Stimulated activated CD4-positive, alpha-beta T cell treated with anti-CD3 and anti-CD28 coated beads, Interleukin-4, amount 100 ng/mL, for 48 hours (primary cell): ENCODE measurements at regions not wholly inside any gene's neighbourhood (a gene's known extent, or its start where the extent isn't known, plus 50 kb on each side); places are given as distances from the start of the nearest gene placed in this dataset.

Source experiments
- DNase-seq, 2 donors: peaks; one replicate each; pipeline ENCODE4 v3.0.0-alpha.2; 2020; ENCODE audit warnings: low read depth in 2 of 2

DNA sequence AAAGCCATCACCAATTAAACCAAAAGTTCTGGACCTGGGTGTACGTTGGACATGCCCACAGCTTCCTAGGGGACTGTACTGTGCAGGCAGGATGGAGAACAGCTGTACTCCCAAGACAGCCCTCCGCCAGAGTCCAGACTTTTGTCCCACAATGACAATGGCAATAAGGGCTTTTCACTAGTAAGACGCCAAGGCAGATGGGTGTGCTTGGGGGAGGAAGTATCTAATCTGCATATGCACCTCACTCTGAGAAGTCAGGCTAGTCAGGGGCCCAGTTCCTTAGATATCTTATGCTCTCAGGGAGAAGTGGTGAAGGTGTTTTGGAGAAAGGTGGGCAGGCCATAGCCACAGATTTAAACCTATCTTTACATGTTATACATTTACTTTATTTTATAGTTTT, 85.1 kb upstream of the USP47 start:
- no peak for DNase-seq

DNA sequence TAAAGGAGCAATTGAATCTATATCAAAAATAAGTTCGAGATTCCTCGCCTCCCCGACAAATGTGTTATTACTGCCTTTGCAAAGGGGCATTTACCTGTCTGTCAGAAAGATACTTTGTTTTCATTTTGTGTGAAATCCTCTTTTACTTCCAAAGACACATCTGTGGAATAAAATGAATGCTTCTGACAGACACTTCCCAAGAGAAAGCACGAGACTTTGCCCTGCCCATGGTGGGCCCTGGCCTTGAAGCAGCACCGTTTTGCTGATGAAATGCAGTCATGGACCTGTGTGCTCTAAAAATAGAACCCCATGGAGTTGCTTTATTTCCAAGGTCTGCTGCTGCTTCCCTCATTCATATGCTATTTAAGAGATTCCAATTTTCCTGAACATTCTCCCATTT, 85.9 kb upstream of the USP47 start:
- no peak for DNase-seq

DNA sequence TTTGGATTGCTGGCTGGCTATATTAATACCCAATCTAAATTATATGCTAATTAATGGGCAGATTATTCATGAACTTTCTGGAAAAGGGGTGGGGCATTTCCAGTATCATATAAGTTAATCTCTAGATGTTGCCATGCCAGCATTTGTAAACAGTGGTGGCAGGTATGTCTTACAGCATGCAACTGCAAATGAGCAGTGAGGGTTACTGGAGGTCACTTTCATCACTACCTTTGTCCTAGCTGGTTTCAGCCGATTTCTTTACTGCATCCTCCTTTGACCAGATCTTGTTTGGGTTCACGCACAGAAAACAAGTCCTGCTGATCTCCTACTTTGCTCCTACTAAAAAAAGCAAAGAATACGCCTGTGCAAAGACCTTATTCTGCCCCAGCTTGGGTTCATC, 89.1 kb upstream of the USP47 start:
- DNase-seq, result no peak

DNA sequence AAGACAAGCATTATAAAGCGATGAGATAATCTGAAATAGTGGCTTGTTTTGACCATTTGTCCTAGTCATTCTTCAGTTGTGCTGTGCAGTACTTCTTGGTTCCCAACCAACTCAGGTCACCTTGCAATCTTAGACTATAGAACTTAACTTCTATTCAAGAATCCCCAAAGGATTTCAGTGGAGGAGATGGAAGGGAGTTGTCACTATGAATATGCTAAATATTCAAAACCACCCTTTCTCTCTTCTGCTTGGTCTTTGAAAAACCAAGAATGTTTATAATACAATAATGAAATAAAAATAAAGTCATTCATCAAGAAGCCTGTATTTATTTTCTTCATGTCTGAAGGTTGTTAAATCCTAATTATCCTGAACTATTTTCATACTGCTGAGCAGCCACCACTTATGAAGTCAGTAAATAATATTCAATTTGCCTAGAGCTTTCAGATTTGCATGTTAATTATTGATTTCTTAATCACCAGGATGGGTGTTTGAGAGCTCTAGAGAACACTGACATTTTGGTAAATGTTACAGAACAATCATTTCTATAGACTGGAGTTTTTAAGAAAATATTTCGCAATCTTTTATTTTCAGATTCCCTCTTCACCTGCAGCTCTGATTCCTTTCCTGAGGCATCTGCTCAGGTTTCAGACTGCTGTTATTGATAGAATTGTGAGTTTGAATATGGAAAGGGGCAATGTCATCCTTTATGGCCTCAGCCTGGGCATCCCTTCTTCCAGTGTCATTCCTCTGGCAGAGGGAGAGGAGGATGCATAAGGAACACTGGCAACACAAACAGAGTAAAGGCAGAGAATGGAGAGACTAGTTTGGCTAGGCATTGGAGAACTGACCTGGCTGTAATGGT, 91.5 kb upstream of the USP47 start:
- DNase-seq, result no peak

DNA sequence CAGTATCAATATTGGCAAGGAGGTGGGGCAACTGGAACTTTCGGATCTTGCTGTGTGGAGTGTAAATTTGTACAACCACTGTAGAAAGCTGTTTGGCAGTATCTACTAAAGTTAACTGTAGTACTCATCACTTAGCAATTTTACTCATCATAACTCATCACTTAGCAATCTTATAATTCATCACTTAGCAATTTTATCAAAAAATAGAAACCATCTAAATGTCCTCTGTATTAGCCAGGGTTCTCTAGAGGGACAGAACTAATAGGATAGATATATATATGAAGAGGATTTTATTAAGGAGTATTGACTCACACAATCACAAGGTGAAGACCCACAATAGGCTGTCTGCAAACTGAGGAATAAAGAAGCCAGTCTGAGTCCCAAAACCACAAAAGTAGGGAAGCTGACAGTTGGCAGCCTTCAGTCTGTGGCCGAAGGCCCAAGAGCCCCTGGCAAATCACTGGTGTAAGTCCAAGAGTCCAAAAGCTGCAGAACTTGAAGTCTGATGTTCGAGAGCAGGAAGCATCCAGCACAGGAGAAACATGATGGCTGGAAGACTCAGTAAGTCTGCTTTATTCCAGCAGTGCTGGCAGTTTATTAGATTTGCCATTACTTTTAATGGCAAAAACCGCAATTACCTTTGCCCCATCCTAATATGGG, 92.9 kb upstream of the USP47 start:
- no peak for DNase-seq

DNA sequence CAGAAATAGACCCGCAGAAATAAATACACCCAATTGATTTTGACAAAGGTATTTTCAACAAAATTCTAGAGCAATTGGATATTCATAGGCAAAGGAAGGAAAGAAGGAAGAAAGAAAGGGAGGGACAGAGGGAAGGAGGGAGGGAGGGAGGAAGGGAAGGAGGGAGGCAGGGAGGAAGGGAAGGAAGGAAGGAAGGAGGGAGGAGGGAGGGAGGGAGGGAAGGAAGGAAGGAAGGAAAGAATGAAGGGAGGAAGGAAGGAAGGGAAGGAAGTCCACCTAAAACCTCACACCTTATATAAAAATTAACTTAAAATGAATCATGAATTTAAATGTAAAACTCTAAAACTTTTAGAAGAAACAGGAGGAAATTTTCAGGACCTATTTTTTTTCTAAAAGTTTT, 94.2 kb upstream of the USP47 start:
- DNase-seq, result no peak

DNA sequence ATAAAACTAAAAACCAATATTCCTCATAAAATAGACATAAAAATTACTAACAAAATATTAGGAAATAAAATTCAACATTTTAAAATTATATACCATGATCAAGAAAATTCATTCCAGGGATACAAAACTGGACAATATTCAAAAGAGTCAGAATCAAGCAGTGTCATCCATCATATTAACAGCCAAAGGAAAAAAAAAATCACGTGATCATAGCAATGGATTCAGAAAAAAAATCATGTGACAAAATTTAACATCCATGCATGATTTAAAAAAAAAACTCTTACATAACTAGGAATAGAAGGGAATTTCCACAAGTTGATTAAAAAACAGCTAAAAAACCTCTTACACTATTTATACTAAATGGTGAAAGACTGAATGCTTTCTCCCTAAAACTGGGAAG, 95.3 kb upstream of the USP47 start:
- no peak for DNase-seq

DNA sequence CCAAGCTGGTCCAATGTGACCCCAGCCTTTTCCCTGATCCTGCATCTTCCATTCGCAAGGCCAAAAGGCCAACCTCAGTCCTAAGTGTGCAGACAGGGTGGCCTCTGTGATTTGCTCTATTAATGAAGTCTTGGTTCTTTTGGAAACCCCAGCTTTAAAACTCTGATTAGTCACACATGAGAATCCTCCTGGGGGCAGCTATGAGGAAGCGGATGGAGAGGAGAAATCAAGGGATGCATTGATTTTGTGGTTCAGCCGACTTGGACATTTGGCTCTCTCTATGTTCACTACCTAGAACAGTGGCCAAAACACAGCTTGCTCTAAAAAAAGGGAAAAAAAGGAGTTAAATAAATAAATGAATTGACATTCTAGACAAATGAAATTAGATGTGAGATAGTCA, 98.6 kb upstream of the USP47 start:
- DNase-seq, result no peak

DNA sequence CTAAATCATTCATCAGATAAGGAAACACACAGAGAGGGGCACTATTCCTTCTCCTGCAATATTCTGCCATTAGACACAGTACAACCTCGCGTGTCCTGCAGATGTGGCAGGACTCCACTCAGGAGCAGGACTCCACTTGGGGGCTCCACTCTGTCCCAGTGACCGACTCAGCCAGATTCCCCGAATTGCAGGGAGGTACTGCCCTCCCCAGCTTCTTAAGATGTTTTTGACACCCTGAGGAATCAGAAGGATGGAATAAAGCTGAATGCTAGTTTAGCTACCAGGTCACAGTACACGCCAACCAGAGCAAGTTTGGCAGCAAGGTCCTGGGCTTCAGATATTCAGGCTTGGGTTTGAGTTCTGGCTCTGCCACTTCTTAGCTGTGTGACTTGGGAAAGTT, 99.3 kb upstream of the USP47 start:
- no peak for DNase-seq

DNA sequence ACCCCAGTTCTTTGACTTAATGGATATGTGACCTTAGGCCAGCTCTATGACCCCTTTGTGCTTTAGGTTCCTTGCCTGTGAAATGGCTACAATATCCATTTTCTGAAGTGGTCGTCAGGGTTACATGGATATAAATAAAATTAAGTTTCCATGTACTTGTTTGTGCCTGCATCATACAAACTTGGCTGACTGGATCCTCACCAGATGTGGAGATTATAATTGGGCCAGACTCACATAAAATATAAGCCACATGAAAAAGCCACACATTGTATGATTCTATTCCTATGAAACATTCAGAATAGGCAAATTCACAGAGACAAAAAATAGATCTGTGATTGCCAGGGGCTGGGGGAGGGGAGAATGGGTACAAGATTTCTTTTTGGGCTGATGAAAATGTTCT, 100.9 kb upstream of the USP47 start:
- no peak for DNase-seq

DNA sequence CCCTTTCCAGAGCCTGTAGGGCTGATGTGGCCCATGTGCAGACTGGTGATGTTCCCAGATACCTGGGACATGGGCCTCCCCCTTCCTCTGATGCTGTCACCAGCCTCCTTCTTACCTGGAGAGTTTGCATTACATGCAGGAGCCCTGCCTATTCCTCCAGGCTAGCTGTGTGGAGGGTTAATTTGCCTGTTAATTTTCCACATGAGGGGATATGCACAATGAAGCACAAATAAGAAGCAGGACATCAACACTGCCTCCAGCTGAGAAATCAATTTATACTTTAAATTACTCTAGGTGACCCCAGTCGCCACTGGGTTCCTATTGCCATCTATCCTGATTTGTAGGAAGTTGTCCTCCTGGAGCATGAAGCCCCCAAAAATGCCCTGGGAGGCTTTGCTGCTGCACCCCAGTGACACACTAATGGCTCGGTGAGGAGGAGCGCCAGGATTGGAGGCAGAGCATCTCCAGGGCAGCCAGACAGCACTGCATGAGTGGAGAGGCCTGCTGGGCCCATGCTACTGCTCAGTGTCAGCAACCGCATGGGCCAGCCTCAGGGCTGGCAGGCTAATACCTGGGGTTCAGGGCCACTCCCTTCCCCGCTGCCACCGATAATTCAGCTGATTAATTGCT, 101.6 kb upstream of the USP47 start:
- DNase-seq, result no peak

DNA sequence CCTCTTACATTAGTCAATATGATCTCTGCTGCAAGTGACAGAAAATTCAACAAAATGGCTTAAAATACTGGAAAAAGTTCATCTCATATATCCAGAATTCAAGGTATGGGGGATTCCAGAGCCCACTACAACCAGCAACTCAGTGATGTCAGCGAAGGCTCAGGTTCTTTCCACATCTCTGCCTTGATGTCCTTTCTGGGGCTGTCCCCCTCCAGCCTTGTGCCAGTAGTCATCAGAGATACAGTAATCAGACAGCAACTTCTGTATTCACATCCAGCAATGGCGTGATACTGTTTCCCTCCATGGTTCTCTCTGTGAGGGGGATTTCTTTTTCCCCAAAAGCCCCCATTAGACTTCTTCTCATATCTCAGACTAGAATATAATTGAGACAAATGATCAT, 103.4 kb upstream of the USP47 start:
- no peak for DNase-seq

DNA sequence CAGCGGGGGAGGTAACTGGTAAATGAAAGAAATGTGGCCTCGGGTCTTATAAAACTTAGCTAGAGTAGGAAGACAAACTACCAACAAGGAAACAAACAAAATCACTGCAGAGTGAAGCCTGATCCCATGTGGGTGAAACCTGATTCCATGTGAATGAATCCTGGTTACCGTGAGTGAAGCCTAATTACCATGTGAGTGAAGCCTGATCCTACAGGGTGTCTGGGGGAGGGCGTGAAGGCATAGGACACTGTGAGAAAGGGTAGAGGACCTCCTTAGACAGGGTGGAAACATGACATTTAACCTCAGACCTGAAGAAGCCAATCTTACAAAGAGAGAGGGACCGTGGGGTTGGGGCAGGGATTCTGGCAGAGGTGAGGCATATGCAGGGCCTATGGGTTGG, 106.2 kb upstream of the USP47 start:
- no peak for DNase-seq

DNA sequence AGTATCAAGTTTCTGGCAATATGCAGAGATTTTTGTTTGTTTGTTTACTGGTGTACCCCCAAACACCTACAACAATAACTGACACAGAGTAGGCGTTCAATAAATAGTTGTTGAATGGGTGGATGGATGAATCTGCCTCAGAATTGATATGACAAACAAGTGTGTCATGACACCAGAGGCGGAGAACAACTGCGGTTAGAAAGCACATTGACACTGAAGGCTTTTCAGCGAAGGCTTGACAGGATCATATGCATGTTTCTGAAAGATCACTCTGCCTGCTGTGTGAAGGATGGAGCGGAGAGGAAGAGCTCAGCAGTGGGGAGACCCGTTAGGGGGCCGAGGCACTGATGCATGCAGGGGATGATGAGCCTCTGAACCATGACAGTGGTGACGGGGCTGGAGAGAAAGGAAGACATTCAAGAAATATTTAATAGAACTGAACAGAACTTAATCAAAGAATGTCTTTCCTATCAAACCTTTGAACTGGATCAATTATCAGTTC, 108.5 kb upstream of the USP47 start:
- DNase-seq, result no peak

DNA sequence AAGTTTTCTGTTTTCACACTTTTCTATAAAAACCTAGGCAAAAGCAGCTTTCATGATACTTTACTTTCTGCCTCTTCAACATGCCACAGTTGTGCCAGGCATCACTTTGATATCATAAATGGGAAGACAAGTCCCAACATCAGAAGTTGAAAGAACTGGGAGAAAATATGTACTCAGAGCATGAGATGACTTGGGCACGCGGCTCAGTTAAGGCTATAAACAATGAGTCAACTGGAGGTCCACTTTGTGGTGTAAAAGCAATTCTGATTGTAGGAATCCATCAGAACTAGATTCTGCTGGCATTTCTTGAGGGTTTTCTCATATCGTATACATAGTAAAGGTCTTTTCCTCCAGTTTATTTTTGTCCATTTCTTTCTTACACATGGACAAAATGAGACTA, 109.7 kb upstream of the USP47 start:
- DNase-seq, result no peak

DNA sequence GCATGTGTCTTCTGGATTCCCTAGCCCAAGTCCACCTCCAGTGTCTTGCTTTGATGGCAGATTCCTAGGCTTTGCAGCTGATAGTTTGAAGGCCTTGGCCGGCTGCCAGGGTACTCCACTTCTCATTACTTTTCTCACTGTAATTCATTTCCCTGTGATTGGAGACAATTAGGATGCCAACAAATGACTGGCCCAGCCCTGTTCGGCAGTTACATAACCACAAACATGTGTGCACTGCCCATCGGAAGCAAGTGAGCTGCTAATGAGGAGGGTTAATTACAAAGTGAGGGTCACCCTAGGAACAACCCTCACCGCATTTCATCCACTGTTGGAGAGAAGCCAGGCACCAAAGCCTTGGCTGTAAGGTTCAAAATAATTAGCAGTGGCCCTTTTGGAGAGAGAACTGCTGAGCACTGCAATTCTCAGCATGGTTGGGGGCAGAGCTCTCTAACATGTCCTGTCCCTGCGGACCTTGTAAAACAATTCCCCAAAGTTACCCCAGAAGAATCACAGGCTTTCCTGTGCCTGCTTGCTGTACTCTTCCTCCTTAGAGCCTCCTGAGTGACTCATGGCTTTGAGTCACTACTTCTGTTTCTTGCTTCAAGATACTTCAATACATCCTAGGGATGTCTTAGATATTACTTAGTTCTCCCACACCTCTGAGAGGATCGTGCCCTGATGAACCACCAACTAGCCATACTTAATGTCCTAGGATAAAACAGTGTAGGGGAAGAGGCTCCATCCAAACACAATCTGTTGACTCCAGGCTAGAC, 109.7 kb upstream of the GALNT18 start:
- no peak for DNase-seq

DNA sequence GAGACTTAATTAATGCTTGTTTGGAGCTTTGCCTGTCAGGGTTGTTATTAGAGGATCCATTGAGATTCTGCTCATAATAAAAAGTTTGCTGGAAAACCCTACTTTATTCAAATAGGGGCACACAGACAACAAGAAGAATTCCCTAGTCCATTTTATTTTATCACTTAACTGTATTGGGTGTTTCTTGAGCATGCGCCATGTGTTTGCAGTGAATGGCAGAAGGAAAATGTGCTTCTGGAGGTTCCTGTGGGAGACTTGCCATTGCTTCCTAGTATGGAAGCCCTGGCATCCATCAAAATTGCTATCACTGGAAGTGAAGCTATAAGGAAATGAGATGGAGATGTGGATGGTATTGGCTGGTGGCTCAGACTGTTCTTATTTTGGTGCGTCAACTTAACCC, 106.6 kb upstream of the GALNT18 start:
- DNase-seq, result no peak

DNA sequence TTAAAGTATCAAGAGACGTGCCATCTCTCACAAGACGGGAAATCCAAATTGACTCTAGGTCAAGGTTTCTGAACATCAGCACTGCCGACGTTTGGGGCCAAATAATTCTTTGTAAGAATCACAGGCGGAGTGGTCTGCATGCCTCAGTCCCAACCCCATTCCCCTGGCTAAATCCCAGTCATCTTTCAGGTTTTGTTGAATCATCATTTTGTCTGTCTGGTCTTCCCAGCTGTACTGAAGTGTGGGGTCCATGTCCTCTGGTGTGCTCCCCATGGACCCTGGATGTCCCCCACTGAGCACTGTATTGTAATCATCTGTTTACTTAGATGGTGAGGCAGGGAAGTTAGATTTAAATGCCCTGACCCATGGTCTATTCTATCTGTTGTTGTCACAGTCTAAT, 103.6 kb upstream of the GALNT18 start:
- no peak for DNase-seq

DNA sequence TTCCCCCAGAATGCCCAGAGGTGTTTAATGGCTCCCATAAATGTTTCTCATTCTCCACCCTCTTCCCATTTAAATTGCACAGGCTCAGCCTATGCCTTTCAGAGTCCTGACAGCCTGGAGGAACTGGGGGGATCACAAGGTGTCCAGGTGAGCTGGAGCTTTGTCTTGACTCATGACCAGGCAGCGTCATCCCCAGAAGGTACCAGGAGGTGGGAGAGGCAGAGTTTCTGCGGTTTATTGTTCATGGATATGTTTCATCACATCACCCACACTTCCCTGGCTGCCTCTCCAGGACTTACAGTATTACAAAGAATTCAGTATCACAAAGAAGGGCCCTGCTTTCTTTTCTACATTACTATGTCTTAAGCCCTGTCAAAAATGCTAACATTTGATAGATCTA, 103.2 kb upstream of the GALNT18 start:
- DNase-seq, result no peak

DNA sequence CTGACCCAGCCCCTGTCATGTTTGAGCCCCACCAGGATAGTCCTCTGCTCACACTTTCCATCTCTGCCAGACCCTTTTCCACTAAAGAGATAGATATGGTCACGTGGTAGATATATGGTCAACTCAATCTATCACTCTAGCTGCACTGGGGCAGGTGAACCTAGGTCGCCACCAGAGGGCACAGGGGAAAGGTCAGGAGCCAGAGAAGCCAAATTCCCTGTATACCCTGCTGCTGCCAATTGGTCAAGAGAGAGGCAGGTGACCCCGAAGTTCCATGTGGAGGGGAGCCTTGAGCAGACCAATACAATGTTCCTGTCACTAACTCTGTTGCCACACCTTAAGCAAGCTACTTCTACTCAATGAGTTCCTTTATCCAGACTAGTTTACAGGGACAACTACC, 101.1 kb upstream of the GALNT18 start:
- DNase-seq, result no peak

DNA sequence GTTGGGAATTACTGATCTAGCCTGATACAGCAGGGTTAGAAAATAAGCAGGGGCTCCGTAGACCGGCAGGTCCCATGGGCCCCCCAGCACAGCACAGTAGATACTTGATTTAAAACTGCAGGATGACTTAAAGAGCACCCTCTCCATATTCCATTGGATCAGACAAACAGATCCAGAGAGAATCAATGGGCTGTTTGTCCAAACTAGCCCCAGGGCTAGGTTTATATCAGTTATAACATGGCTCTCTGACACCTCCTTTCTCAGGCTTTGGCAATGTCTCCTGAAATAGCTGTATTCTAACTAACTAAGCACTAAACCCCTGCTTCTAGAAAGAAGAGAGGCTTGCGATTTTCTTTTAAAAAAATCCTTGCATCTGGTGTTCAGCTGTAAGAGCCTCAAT, 100.4 kb upstream of the GALNT18 start:
- no peak for DNase-seq

DNA sequence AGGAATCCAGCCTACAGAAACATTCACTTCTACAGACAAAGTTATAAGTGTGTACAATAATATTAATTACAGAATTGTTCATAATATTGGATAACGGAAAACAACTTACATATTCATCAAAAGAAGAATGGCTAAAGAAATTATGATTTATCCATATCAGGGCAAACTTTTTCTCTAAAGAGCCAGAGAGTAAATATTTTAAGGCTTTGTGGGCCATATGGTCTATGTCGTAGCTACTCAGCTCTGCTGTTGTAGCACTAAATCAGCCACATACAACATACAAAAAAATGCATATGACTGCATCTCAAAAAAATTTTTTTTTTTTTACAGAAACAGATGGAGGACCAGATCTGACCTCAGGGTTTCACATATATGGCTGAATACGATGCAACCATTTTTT, 96.7 kb upstream of the GALNT18 start:
- no peak for DNase-seq
